ENCODE measurements at regions not wholly inside any gene's neighbourhood (a gene's known extent, or its start where the extent isn't known, plus 50 kb on each side); places are given as distances from the start of the nearest gene placed in this dataset.

DNA sequence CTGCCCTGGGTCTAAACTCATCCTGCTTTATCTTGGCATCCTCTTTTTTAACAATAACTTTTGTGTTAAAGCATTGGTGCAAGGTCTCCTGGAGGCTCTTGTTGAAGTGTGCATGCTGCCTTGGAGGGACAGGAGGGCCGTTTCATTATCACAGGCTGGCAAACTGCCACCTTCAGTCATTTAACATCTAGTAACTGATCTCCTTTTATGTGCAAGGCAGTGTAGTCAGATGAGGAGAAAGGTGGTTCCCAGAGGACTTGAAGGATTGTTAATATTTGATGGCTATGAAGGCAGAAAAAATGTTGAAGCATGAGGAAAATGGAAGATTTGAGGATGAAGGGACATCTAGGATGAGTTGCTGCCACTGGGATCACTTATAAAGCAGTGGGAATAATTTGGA is 439.4 kb downstream of the RAPGEF2 start:
- H3K27me3 ChIP-seq (replicated peaks; ENCODE audit: insufficient read depth, low read length), result no peaks in the 10 kb centered on the region
- no peaks in the 10 kb centered on the region for H3K9me2 ChIP-seq (replicated peaks; ENCODE audit: insufficient read depth, low read length)
- H3K4me1 ChIP-seq (ENCODE audit: low read length), result no peaks in the 10 kb centered on the region
- TF ChIP-seq, protein P1, sequence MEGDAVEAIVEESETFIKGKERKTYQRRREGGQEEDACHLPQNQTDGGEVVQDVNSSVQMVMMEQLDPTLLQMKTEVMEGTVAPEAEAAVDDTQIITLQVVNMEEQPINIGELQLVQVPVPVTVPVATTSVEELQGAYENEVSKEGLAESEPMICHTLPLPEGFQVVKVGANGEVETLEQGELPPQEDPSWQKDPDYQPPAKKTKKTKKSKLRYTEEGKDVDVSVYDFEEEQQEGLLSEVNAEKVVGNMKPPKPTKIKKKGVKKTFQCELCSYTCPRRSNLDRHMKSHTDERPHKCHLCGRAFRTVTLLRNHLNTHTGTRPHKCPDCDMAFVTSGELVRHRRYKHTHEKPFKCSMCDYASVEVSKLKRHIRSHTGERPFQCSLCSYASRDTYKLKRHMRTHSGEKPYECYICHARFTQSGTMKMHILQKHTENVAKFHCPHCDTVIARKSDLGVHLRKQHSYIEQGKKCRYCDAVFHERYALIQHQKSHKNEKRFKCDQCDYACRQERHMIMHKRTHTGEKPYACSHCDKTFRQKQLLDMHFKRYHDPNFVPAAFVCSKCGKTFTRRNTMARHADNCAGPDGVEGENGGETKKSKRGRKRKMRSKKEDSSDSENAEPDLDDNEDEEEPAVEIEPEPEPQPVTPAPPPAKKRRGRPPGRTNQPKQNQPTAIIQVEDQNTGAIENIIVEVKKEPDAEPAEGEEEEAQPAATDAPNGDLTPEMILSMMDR (IDR thresholded peaks at IDR 0.05; ENCODE audit: low read length), result no peak
- TF ChIP-seq EZH2 (optimal IDR thresholded peaks at IDR 0.05; ENCODE audit: low read depth, low read length) (no peak), EZH2phosphoT487 (IDR thresholded peaks at IDR 0.05; ENCODE audit: low read length) (no peak)
- H3K36me3 ChIP-seq (replicated peaks; ENCODE audit: insufficient read depth, low read length), result no peaks in the 10 kb centered on the region
- H3K9ac ChIP-seq (ENCODE audit: low read length), result no peak overlapping the region
- no peak overlapping the region for H2AFZ ChIP-seq (ENCODE audit: low read length)
- H3F3A ChIP-seq (ENCODE audit: insufficient read depth, low read length), result no peaks in the 10 kb centered on the region
- no peak overlapping the region for H3K4me3 ChIP-seq (ENCODE audit: low read length)
- H3K79me2 ChIP-seq (ENCODE audit: low read length), result no peaks in the 10 kb centered on the region
- no peak overlapping the region for H3K4me2 ChIP-seq (ENCODE audit: low read depth, low read length)
- no peak for DNase-seq
- H3K27ac ChIP-seq (ENCODE audit: low read length), result no peak overlapping the region
- no peaks in the 10 kb centered on the region for H3K9me3 ChIP-seq (replicated peaks; ENCODE audit: insufficient read depth, low read length)
- H4K20me1 ChIP-seq (ENCODE audit: insufficient read depth, low read length), result no peaks in the 10 kb centered on the region

GRCh38 chr4:159543831-159544230 is 441.0 kb downstream of the RAPGEF2 start:
- H3K79me2 ChIP-seq (ENCODE audit: low read length), result no peaks in the 10 kb centered on the region
- H4K20me1 ChIP-seq (ENCODE audit: insufficient read depth, low read length), result no peaks in the 10 kb centered on the region
- H3K9me2 ChIP-seq (replicated peaks; ENCODE audit: insufficient read depth, low read length), result no peaks in the 10 kb centered on the region
- no peaks in the 10 kb centered on the region for H3K4me1 ChIP-seq (ENCODE audit: low read length)
- H3K4me2 ChIP-seq (ENCODE audit: low read depth, low read length), result no peak overlapping the region
- H3K27me3 ChIP-seq (replicated peaks; ENCODE audit: insufficient read depth, low read length), result no peaks in the 10 kb centered on the region
- no peaks in the 10 kb centered on the region for H3K36me3 ChIP-seq (replicated peaks; ENCODE audit: insufficient read depth, low read length)
- H2AFZ ChIP-seq (ENCODE audit: low read length), result no peak overlapping the region
- H3K4me3 ChIP-seq (ENCODE audit: low read length), result no peak overlapping the region
- no peak overlapping the region for H3K9ac ChIP-seq (ENCODE audit: low read length)
- DNase-seq, result no peak
- no peaks in the 10 kb centered on the region for H3F3A ChIP-seq (ENCODE audit: insufficient read depth, low read length)
- H3K9me3 ChIP-seq (replicated peaks; ENCODE audit: insufficient read depth, low read length), result no peaks in the 10 kb centered on the region
- H3K27ac ChIP-seq (ENCODE audit: low read length), result no peak overlapping the region
- TF ChIP-seq EZH2phosphoT487 (IDR thresholded peaks at IDR 0.05; ENCODE audit: low read length), result no peak
- TF ChIP-seq, protein P1 (IDR thresholded peaks at IDR 0.05; ENCODE audit: low read length), result no peak
- TF ChIP-seq EZH2 (optimal IDR thresholded peaks at IDR 0.05; ENCODE audit: low read depth, low read length), result no peak

DNA sequence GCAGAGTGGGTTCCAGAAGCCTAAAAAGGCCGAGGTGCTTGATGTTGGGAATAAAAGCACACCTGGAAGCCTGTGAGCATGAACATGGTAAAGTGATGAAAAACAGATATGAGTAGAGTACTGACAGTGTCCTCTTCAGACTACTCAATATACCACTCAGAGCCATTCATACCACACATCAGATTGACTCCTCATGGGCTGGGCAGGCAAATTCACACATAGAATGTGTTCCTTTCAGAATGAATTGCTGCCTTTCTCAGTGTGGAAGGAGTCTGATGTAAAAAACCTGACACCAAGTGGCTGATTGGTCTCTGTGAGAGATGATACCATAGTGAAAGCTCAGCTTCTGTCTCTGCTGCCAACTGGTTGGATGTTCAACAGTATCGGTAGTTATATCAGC is 442.7 kb downstream of the RAPGEF2 start:
- no peak overlapping the region for H2AFZ ChIP-seq (ENCODE audit: low read length)
- H3K9ac ChIP-seq (ENCODE audit: low read length), result no peak overlapping the region
- H3K4me3 ChIP-seq (ENCODE audit: low read length), result no peak overlapping the region
- no peak overlapping the region for H3K27ac ChIP-seq (ENCODE audit: low read length)
- no peaks in the 10 kb centered on the region for H3K9me2 ChIP-seq (replicated peaks; ENCODE audit: insufficient read depth, low read length)
- H3K79me2 ChIP-seq (ENCODE audit: low read length), result no peaks in the 10 kb centered on the region
- H3K36me3 ChIP-seq (replicated peaks; ENCODE audit: insufficient read depth, low read length), result no peaks in the 10 kb centered on the region
- TF ChIP-seq, protein P1 (IDR thresholded peaks at IDR 0.05; ENCODE audit: low read length), result no peak
- TF ChIP-seq EZH2 (optimal IDR thresholded peaks at IDR 0.05; ENCODE audit: low read depth, low read length), result no peak
- no peak for TF ChIP-seq EZH2phosphoT487 (IDR thresholded peaks at IDR 0.05; ENCODE audit: low read length)
- H4K20me1 ChIP-seq (ENCODE audit: insufficient read depth, low read length), result no peaks in the 10 kb centered on the region
- H3K4me2 ChIP-seq (ENCODE audit: low read depth, low read length), result no peak overlapping the region
- no peaks in the 10 kb centered on the region for H3K4me1 ChIP-seq (ENCODE audit: low read length)
- H3F3A ChIP-seq (ENCODE audit: insufficient read depth, low read length), result no peaks in the 10 kb centered on the region
- no peak for DNase-seq
- no peaks in the 10 kb centered on the region for H3K9me3 ChIP-seq (replicated peaks; ENCODE audit: insufficient read depth, low read length)
- H3K27me3 ChIP-seq (replicated peaks; ENCODE audit: insufficient read depth, low read length), result no peaks in the 10 kb centered on the region

Data from MM.1S (cell line).